GM10266 (cell line): ENCODE measurements at regions not wholly inside any gene's neighbourhood (a gene's known extent, or its start where the extent isn't known, plus 50 kb on each side); places are given as distances from the start of the nearest gene placed in this dataset.

Experiments used
- DNase-seq: peaks from one replicate; pipeline ENCODE4 v3.0.0; 2012; ENCODE audit errors: extremely low spot score
- CTCF ChIP-seq: IDR thresholded peaks from 2 replicates; pipeline ENCODE4 v1.5.1; 2012; ENCODE audit warnings: mild to moderate bottlenecking, low read depth; ENCODE audit not compliant: control insufficient read depth, insufficient read depth; ENCODE audit errors: missing control alignments

DNA sequence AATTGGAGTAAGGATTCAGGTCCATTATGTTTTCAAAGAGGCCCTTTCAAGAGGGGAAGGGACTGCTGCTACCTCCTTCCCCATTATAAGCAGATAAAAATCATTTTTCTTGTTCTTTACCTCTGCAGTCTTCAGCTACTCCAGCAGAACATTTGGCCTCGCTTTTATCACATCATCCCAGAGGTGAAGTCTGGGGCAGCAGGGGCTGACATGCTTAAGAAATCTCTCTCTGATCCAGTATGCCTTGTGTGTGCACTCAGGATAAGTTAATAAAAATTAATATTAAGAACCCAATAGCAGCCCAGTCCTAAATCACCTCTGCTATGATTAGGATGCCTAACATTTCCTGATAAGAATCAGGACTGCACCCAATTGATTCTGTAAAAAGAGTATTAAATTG is 306.9 kb upstream of the NREP start:
- DNase-seq, result no peak

DNA sequence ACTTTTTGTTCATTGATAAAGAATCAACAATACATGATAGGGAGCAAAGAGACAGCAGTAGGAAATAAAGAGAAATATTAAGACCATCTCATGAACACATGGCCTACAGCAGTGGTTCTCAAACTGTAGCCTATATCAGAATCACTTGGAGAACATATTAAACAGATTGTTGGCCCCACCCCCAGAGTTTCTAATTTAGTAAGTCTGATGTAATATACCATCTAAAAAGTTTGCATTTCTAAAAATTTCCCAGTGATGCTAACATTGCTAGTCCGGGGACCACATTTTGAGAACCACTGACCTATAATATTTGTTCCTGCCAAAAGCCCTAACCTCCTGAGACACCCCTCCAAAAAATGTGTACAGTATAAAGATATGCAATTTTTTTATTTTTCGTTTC is 306.2 kb upstream of the NREP start:
- DNase-seq, result no peak
- TF ChIP-seq CTCF, result no peak

More for the DNA sequence above, 306.9 kb upstream of the NREP start:
- no peak for TF ChIP-seq CTCF

DNA sequence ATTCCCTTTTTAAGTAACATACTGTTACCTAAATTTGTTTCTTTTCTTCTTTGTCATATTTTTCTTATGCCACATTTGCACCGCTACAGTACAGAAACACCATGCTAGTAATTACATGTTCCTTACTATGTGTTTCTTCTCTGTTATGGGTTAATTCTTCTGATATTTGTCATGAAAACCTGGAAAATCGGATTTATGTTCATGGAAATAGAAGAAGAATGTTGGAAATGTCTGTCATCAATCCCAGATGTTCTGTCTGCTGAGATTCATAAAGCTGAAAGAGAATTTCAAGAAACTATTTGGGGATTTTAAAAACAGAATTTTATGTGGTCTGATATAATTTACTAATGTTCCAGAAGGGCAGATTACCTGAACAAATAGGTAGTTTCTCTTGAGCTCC is 305.2 kb upstream of the NREP start:
- TF ChIP-seq CTCF, result no peak
- no peak for DNase-seq

- no peak for DNase-seq
- TF ChIP-seq CTCF, result no peak
These were observed 304.7 kb upstream of the NREP start for GRCh38 chr5:112061666-112062065.

GRCh38 chr5:112059579-112060135 is 302.7 kb upstream of the NREP start:
- no peak for TF ChIP-seq CTCF
- no peak for DNase-seq

DNA sequence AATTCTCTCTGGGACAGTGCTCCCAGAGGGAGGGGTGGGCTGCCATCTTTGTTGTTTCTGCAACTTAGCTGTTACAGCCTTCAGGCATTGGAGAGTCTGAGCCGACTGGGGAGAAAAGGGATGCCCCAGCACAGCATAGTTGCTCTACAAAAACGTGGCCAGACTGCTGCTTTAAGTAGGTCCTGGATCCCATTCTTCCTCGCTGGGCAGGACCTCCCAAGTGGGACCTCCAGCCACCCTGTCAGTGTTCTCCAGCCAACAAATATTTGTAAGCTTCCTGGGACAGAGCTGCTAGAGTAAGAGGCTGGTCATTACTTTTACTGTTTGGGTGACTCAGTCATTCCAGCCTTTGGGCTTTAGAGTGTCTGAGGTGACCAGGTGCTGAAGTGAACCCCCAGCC is 292.7 kb upstream of the NREP start:
- DNase-seq, result no peak

DNA sequence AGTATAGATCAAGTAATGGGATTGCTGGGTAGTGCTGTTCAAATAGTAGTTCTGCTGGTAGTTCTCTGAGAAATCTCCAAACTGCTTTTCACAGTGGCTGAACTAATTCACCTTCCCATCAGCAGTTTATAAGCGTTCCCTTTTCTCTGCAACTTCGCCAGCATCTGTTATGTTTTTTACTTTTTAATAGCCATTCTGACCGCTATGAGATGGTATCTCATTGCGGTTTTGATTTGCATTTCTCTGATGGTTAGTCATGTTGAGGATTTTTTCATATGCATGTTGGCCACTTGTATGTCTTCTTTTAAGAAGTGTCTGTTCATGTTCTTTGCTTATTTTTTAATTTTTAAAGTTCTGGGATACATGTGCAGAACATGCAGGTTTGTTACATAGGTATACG is 279.2 kb upstream of the NREP start:
- no peak for TF ChIP-seq CTCF
- no peak for DNase-seq

More for the DNA sequence above, 292.7 kb upstream of the NREP start:
- TF ChIP-seq CTCF, result no peak
